Tibial nerve (tissue), 4 donors: ENCODE measurements at regions not wholly inside any gene's neighbourhood (a gene's known extent, or its start where the extent isn't known, plus 50 kb on each side); places are given as distances from the start of the nearest gene placed in this dataset.

Experiments
- CTCF ChIP-seq, 5 experiments: fragments of 200-600 bp in 3 of 5; fragments of 450-650 bp in 2 of 5; sonication (generic) in 3 of 5; IDR thresholded peaks; one replicate each; pipeline ENCODE4 v1.5.1; 2016 to 2019; ENCODE audit warnings: antibody characterized with exemption in 5 of 5, mild to moderate bottlenecking in 3 of 5, moderate library complexity in 2 of 5
- EP300 ChIP-seq, 2 donors: sonication (generic); formaldehyde crosslinking; IDR thresholded peaks; one replicate each; pipeline ENCODE4 v1.6.1; 2017; ENCODE audit warnings: antibody characterized with exemption in 2 of 2, mild to moderate bottlenecking in 1 of 2

- TF ChIP-seq CTCF (IDR thresholded peaks at IDR 0.05) (no peak), EP300 (IDR thresholded peaks at IDR 0.05) (no peak)
Observed at GRCh38 chr6:101042966-101043365, 161.8 kb upstream of the ASCC3 start.
